ENCODE measurements at regions not wholly inside any gene's neighbourhood (a gene's known extent, or its start where the extent isn't known, plus 50 kb on each side); places are given as distances from the start of the nearest gene placed in this dataset.

DNA sequence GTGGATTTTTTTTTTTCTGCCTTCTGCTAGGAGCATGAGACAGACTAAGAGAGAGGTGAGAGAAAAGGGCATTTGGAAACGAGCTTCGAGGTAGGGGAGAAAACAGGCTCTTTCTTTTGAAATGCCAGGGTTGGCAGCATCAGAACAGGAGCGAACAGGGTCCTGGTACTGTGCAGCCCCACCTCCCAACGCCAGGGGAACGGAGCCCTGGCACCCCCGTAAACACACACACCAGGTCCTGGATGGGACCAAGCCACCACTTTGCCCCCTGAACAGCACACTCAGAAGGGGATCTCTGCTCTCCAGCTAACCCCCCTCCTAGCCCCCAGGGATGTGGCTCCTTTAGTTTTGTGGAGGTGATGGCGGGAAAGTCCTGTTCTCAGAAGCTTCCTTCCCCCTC, 127.1 kb downstream of the CTTN start:
- no peak for ATAC-seq
- H3K36me3 ChIP-seq (ENCODE audit: control insufficient read depth in 1 of 2, insufficient read depth in 2 of 2, low read length in 2 of 2) = no peaks in the 10 kb centered on the region
- RAD21 ChIA-PET (ENCODE audit: low non-redundant PET in 1 of 2, low total read pairs in 2 of 2, uncharacterized antibody in 2 of 2, unreplicated experiment in 2 of 2) = no interaction called here
- H3K79me2 ChIP-seq (ENCODE audit: insufficient read depth, low read length) = no peaks in the 10 kb centered on the region
- H4K20me1 ChIP-seq (ENCODE audit: insufficient read depth) = no peaks in the 10 kb centered on the region
- H3K4me3 ChIP-seq (replicated peaks in 1 of 2; ENCODE audit: low read depth in 1 of 2, low read length in 2 of 2) = no peak overlapping the region
- no peak overlapping the region for H2AFZ ChIP-seq (ENCODE audit: low read depth, low read length, poor library complexity, severe bottlenecking)
- POLR2A ChIA-PET = no interaction called here
- 0 out of 2 replicates have a peak, but pooled peaks cover 3% of the 10 kb centered on the region for H3K27me3 ChIP-seq (ENCODE audit: insufficient read depth, low read length)
- no TSS peak for BruUV-seq (replicated peaks)
- H3K27ac ChIP-seq (ENCODE audit: low read depth, low read length) = no peak overlapping the region; the same call in 1 of the 2 replicates
- no peaks in the 10 kb centered on the region for H3K9me3 ChIP-seq (ENCODE audit: control insufficient read depth in 1 of 2, insufficient read depth in 1 of 2, low read depth in 1 of 2, low read length in 2 of 2)
- no peaks in the 10 kb centered on the region for H3K9me2 ChIP-seq (ENCODE audit: insufficient read depth)
- intact Hi-C loops (cut with micrococcal nuclease) = no loop called here
- no peak overlapping the region for H3K9ac ChIP-seq (ENCODE audit: low read length)
- peaks cover 0 to 13% of the 10 kb centered on the region in 2 experiments; a peak in 3 of 4 replicates for H3K4me1 ChIP-seq (ENCODE audit: control insufficient read depth in 1 of 2, insufficient read depth in 2 of 2, low read length in 2 of 2)
- TF ChIP-seq ZBTB33 (IDR thresholded peaks at IDR 0.05; ENCODE audit: extremely low read depth, insufficient replicate concordance, low read length) = no peak
- no peak for TF ChIP-seq REST (IDR thresholded peaks at IDR 0.05; ENCODE audit: low read depth)
- no peak for TF ChIP-seq EZH2 (IDR thresholded peaks at IDR 0.05)
- no peak for TF ChIP-seq EGR1 (IDR thresholded peaks at IDR 0.05; ENCODE audit: low read depth)
- no peak for TF ChIP-seq POLR2AphosphoS5 (IDR thresholded peaks at IDR 0.05; ENCODE audit: low read depth, low read length)
- TF ChIP-seq SP1 (IDR thresholded peaks at IDR 0.05; ENCODE audit: low read depth) = no peak
- TF ChIP-seq FOSL1 (IDR thresholded peaks at IDR 0.05; ENCODE audit: low read depth) = no peak
- TF ChIP-seq, protein P1, sequence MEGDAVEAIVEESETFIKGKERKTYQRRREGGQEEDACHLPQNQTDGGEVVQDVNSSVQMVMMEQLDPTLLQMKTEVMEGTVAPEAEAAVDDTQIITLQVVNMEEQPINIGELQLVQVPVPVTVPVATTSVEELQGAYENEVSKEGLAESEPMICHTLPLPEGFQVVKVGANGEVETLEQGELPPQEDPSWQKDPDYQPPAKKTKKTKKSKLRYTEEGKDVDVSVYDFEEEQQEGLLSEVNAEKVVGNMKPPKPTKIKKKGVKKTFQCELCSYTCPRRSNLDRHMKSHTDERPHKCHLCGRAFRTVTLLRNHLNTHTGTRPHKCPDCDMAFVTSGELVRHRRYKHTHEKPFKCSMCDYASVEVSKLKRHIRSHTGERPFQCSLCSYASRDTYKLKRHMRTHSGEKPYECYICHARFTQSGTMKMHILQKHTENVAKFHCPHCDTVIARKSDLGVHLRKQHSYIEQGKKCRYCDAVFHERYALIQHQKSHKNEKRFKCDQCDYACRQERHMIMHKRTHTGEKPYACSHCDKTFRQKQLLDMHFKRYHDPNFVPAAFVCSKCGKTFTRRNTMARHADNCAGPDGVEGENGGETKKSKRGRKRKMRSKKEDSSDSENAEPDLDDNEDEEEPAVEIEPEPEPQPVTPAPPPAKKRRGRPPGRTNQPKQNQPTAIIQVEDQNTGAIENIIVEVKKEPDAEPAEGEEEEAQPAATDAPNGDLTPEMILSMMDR (IDR thresholded peaks at IDR 0.05 in 2 of 3, conservative IDR thresholded peaks at IDR 0.05 in 1 of 3; ENCODE audit: borderline replicate concordance in 1 of 3, insufficient read depth in 1 of 3, low read depth in 2 of 3, low read length in 2 of 3) = no peak
- no peak for TF ChIP-seq RAD21 (IDR thresholded peaks at IDR 0.05; ENCODE audit: low read depth)
- no peak for TF ChIP-seq EZH2phosphoT487 (IDR thresholded peaks at IDR 0.05; ENCODE audit: borderline replicate concordance)
- TF ChIP-seq CEBPB (IDR thresholded peaks at IDR 0.05; ENCODE audit: low read depth) = no peak
- TF ChIP-seq ZFX (IDR thresholded peaks at IDR 0.05) = no peak
- H3K4me2 ChIP-seq (ENCODE audit: low read length) = no peak overlapping the region
- CTCF ChIA-PET = no interaction called here
- DNase-seq (ENCODE audit: low read depth, low spot score) = no peak
